ENCODE measurements at regions not wholly inside any gene's neighbourhood (a gene's known extent, or its start where the extent isn't known, plus 50 kb on each side); places are given as distances from the start of the nearest gene placed in this dataset.

GRCh38 chr1:203935321-203935720, 73.9 kb downstream of the SNRPE start:
- TF ChIP-seq EZH2 (optimal IDR thresholded peaks at IDR 0.05; ENCODE audit: low read depth, low read length) (no peak), CTCF (IDR thresholded peaks at IDR 0.05; ENCODE audit: low read length) (no peak)

Data from MM.1S (cell line).